ENCODE measurements at regions not wholly inside any gene's neighbourhood (a gene's known extent, or its start where the extent isn't known, plus 50 kb on each side); places are given as distances from the start of the nearest gene placed in this dataset.
A peak's percentile ranks its signal among the peaks of the same experiment; 100 is the strongest.

- DNase-seq (ENCODE audit: extremely low spot score in 2 of 2), result peak in 1 of 2 donors; percentile 69
- no peak overlapping the region for H3K27ac ChIP-seq
- H3K4me1 ChIP-seq, result peaks cover 21% of the 10 kb centered on the region
- intact Hi-C loops (cut with DNase I), result no loop called here
- H3K36me3 ChIP-seq, result no peaks in the 10 kb centered on the region
- TF ChIP-seq POLR2A (IDR thresholded peaks at IDR 0.05) (no peak), POLR2AphosphoS5 (IDR thresholded peaks at IDR 0.05; ENCODE audit: insufficient read depth in 1 of 2, low read depth in 1 of 2) (no peak), CTCF (IDR thresholded peaks at IDR 0.05) (no peak)
- no peaks in the 10 kb centered on the region for H3K9me3 ChIP-seq
- H3K27me3 ChIP-seq, result no peaks in the 10 kb centered on the region
- H3K4me3 ChIP-seq, result no peak overlapping the region
Observed at GRCh38 chr18:3342628-3343027, 80.7 kb downstream of the MYL12B start.

- Histone ChIP-seq H3K9me3 (no peaks in the 10 kb centered on the region), H3K4me3 (no peak overlapping the region), H3K27ac (peak overlapping the region; percentile 55), H3K4me1 (peaks cover 21% of the 10 kb centered on the region), H3K27me3 (no peaks in the 10 kb centered on the region), H3K36me3 (no peaks in the 10 kb centered on the region)
- DNase-seq (ENCODE audit: extremely low spot score in 2 of 2), result peak in 1 of 2 donors; percentile 37
- intact Hi-C loops (cut with DNase I), result no loop called here
- no peak for TF ChIP-seq POLR2A (IDR thresholded peaks at IDR 0.05)
- TF ChIP-seq POLR2AphosphoS5 (IDR thresholded peaks at IDR 0.05; ENCODE audit: insufficient read depth in 1 of 2, low read depth in 1 of 2), result no peak
- TF ChIP-seq CTCF (IDR thresholded peaks at IDR 0.05), result no peak
Observed at GRCh38 chr18:3345452-3345851, 83.5 kb downstream of the MYL12B start.

- peak overlapping the region; percentile 55 for H3K27ac ChIP-seq
- peak in 1 of 2 donors; percentile 79 for DNase-seq (ENCODE audit: extremely low spot score in 2 of 2)
- intact Hi-C loops (cut with DNase I), result no loop called here
Observed at GRCh38 chr18:3345885-3346284, 84.0 kb downstream of the MYL12B start.

GRCh38 chr18:3346487-3346886 lies 84.6 kb downstream of the MYL12B start:
- peak overlapping the region; percentile 55 for H3K27ac ChIP-seq
- intact Hi-C loops (cut with DNase I), result no loop called here
- no peaks in the 10 kb centered on the region for H3K36me3 ChIP-seq
- peak in 1 of 2 donors; percentile 78 for DNase-seq (ENCODE audit: extremely low spot score in 2 of 2)
- TF ChIP-seq POLR2A (IDR thresholded peaks at IDR 0.05), result no peak
- no peak for TF ChIP-seq POLR2AphosphoS5 (IDR thresholded peaks at IDR 0.05; ENCODE audit: insufficient read depth in 1 of 2, low read depth in 1 of 2)
- TF ChIP-seq CTCF (IDR thresholded peaks at IDR 0.05), result no peak
- H3K4me1 ChIP-seq, result peaks cover 21% of the 10 kb centered on the region
- no peaks in the 10 kb centered on the region for H3K27me3 ChIP-seq
- H3K9me3 ChIP-seq, result no peaks in the 10 kb centered on the region
- no peak overlapping the region for H3K4me3 ChIP-seq

More at GRCh38 chr18:3345885-3346284, 84.0 kb downstream of the MYL12B start:
- no peaks in the 10 kb centered on the region for H3K27me3 ChIP-seq
- no peaks in the 10 kb centered on the region for H3K9me3 ChIP-seq
- TF ChIP-seq POLR2AphosphoS5 (IDR thresholded peaks at IDR 0.05; ENCODE audit: insufficient read depth in 1 of 2, low read depth in 1 of 2) (peak in 1 of 2 donors; percentile 57), POLR2A (IDR thresholded peaks at IDR 0.05) (no peak)
- H3K4me1 ChIP-seq, result peaks cover 21% of the 10 kb centered on the region
- no peaks in the 10 kb centered on the region for H3K36me3 ChIP-seq
- no peak overlapping the region for H3K4me3 ChIP-seq

- DNase-seq (ENCODE audit: extremely low spot score in 2 of 2), result peak in 1 of 2 donors; percentile 40
Observed at GRCh38 chr18:3347286-3347803, 85.4 kb downstream of the MYL12B start.

More at GRCh38 chr18:3347286-3347803, 85.4 kb downstream of the MYL12B start:
- Histone ChIP-seq H3K27me3 (no peaks in the 10 kb centered on the region), H3K36me3 (no peaks in the 10 kb centered on the region), H3K27ac (no peak overlapping the region), H3K9me3 (no peaks in the 10 kb centered on the region), H3K4me1 (peaks cover 21% of the 10 kb centered on the region), H3K4me3 (no peak overlapping the region)
- intact Hi-C loops (cut with DNase I), result no loop called here
- TF ChIP-seq POLR2AphosphoS5 (IDR thresholded peaks at IDR 0.05; ENCODE audit: insufficient read depth in 1 of 2, low read depth in 1 of 2) (no peak), CTCF (IDR thresholded peaks at IDR 0.05) (no peak), POLR2A (IDR thresholded peaks at IDR 0.05) (no peak)

Measured in vagina (tissue), 2 donors.